K562 (cell line): ENCODE measurements at regions not wholly inside any gene's neighbourhood (a gene's known extent, or its start where the extent isn't known, plus 50 kb on each side); places are given as distances from the start of the nearest gene placed in this dataset.

Source experiments
- ATAC-seq: fragments of 200-7000 bp; cut with Tn5 transposase; 3 replicates; pipeline ENCODE4 v1.9.1; 2020; ENCODE audit warnings: moderate library complexity
- BruUV-seq: library from RNA; stranded (reverse); fragments of 400-500 nt; replicated peaks from 2 replicates; lab custom pipeline; 2021; lab: Mats Ljungman, UMichigan
- CTCF ChIA-PET: fragments of 300-600 bp; formaldehyde crosslinking; extraction: SDS; loops from one replicate; lab custom pipeline; 2021; ENCODE audit warnings: low intra/inter-chr PET ratio; lab: Yijun Ruan, JAX
- POLR2A ChIA-PET: fragments of 300-600, 350-650 bp; sonication (Branson Sonifier 250); formaldehyde crosslinking; extraction: SDS; loops from one replicate; lab custom pipeline; 2021; ENCODE audit warnings: antibody characterized with exemption, inconsistent platforms; lab: Yijun Ruan, JAX
- DNase-seq, 4 experiments: peaks; one replicate each; pipeline versions ENCODE4 v3.0.0 to v3.0.0-alpha.2; 2011 to 2018; ENCODE audit warnings: low spot score in 3 of 4, mixed read lengths in 3 of 4; ENCODE audit errors: extremely low read depth in 1 of 4
- FAIRE-seq: peaks from 2 replicates; lab custom pipeline; 2011; peaks lifted over from hg19 to GRCh38; lab: Jason Lieb, UNC
- H2AFZ ChIP-seq: 2 replicates; pipeline ENCODE4 v1.6.0; 2011; ENCODE audit warnings: low read depth, low read length, control low read depth, inconsistent platforms
- H3K27ac ChIP-seq: fragments of 200-600 bp; 3 replicates; pipeline ENCODE4 v1.8.0; 2011; ENCODE audit warnings: low read depth, mild to moderate bottlenecking, control low read depth, inconsistent platforms, low read length, moderate library complexity, mixed read lengths; ENCODE audit errors: extremely low read depth
- H3K27me3 ChIP-seq, 2 experiments: fragments of 300-600 bp in 1 of 2; 2 replicates in 1 of 2; 3 replicates in 1 of 2; pipeline versions ENCODE4 v1.6.0 to v1.8.0; 2011; ENCODE audit warnings: inconsistent platforms in 2 of 2, low read length in 2 of 2, mild to moderate bottlenecking in 1 of 2, mixed read lengths in 1 of 2, moderate library complexity in 1 of 2; ENCODE audit not compliant: control insufficient read depth in 2 of 2, insufficient read depth in 2 of 2
- H3K36me3 ChIP-seq: fragments of 300-600 bp; 3 replicates; pipeline ENCODE4 v1.8.0; 2011; ENCODE audit warnings: mild to moderate bottlenecking, low read length, inconsistent platforms; ENCODE audit not compliant: control insufficient read depth, insufficient read depth
- H3K4me1 ChIP-seq, 2 experiments: fragments of 200-600 bp in 1 of 2; replicated peaks in 1 of 2; 2 replicates in 1 of 2; 3 replicates in 1 of 2; pipeline versions ENCODE4 v1.5.1 to v1.8.0; 2011; ENCODE audit warnings: inconsistent platforms in 2 of 2, low read length in 2 of 2, mild to moderate bottlenecking in 1 of 2, mixed read lengths in 1 of 2, moderate library complexity in 1 of 2; ENCODE audit not compliant: control insufficient read depth in 2 of 2, insufficient read depth in 2 of 2
- H3K4me2 ChIP-seq: 2 replicates; pipeline ENCODE4 v1.6.1; 2011; ENCODE audit warnings: low read length, control low read depth, inconsistent platforms, mixed read lengths; ENCODE audit not compliant: insufficient read depth
- H3K4me3 ChIP-seq: fragments of 200-600 bp; sonication (generic), shearing (Covaris generic); 2 replicates; pipeline ENCODE4 v1.5.1; 2016; ENCODE audit warnings: control low read depth, inconsistent platforms
- H3K79me2 ChIP-seq: fragments of 200-600 bp; 3 replicates; pipeline ENCODE4 v1.8.0; 2011; ENCODE audit warnings: low read length, inconsistent platforms; ENCODE audit not compliant: control insufficient read depth, insufficient read depth
- H3K9ac ChIP-seq, 2 experiments: 2 replicates each; pipeline versions ENCODE4 v1.6.0 to v1.6.1; 2011; ENCODE audit warnings: low read depth in 2 of 2, low read length in 2 of 2, control low read depth in 1 of 2, inconsistent platforms in 1 of 2, mild to moderate bottlenecking in 1 of 2, mixed read lengths in 1 of 2; ENCODE audit not compliant: insufficient read depth in 1 of 2
- H3K9me1 ChIP-seq: one replicate; pipeline ENCODE4 v1.6.0; 2011; ENCODE audit warnings: inconsistent platforms, mild to moderate bottlenecking, low read length, moderate library complexity; ENCODE audit not compliant: control insufficient read depth, insufficient read depth
- H3K9me3 ChIP-seq: replicated peaks from 2 replicates; pipeline ENCODE4 v1.5.1; 2011; ENCODE audit warnings: low read depth, low read length, inconsistent platforms; ENCODE audit not compliant: control insufficient read depth, insufficient read depth
- H4K20me1 ChIP-seq: replicated peaks from 2 replicates; pipeline ENCODE4 v1.6.1; 2011; ENCODE audit warnings: low read length, inconsistent platforms, mixed read lengths; ENCODE audit not compliant: control insufficient read depth, insufficient read depth
- CHD4 ChIP-seq: fragments of 200-600 bp; sonication (generic); IDR thresholded peaks from 3 replicates; pipeline ENCODE4 v1.6.1; 2012; ENCODE audit warnings: low read depth, mild to moderate bottlenecking, mixed read lengths, low read length, inconsistent platforms; ENCODE audit not compliant: insufficient read depth, insufficient replicate concordance, poor library complexity, severe bottlenecking
- ELF4 ChIP-seq: fragments of 450-650 bp; formaldehyde crosslinking; IDR thresholded peaks from 2 replicates; pipeline ENCODE4 v1.4.0; 2022; ENCODE audit warnings: missing genetic modification characterization
- FOXJ3 ChIP-seq: sonication (generic); formaldehyde crosslinking; IDR thresholded peaks from 2 replicates; pipeline ENCODE4 v1.4.0; 2020; ENCODE audit warnings: mild to moderate bottlenecking, missing genetic modification reagents
- SMARCC2 ChIP-seq: fragments of 450-650 bp; IDR thresholded peaks from 2 replicates; pipeline ENCODE4 v1.6.1; 2017; ENCODE audit warnings: antibody characterized with exemption, moderate library complexity, mild to moderate bottlenecking, low read depth
- UBTF ChIP-seq, 2 experiments: IDR thresholded peaks; 2 replicates each; pipeline ENCODE4 v1.6.1; 2012; ENCODE audit warnings: improper control_type of control experiment in 2 of 2, low read depth in 2 of 2, low read length in 2 of 2, borderline replicate concordance in 1 of 2
- VEZF1 ChIP-seq: fragments of 200-800 bp; sonication (Bioruptor generic); IDR thresholded peaks from 2 replicates; pipeline ENCODE4 v1.6.1; 2017; ENCODE audit warnings: missing genetic modification characterization, missing compliant biosample characterization
- ZNF175 ChIP-seq: fragments of 200-800 bp; sonication (Bioruptor generic); IDR thresholded peaks from 2 replicates; pipeline ENCODE4 v1.6.1; 2016; ENCODE audit warnings: low read depth, mild to moderate bottlenecking, missing genetic modification characterization, missing compliant biosample characterization
- WGBS: fragments of 100-300 bp; shearing (Covaris generic); methylation state at CpG from one replicate; pipeline ENCODE4 v1.1.6; 2016; ENCODE audit warnings: low coverage, mixed read lengths; ENCODE audit not compliant: insufficient coverage; ENCODE audit errors: missing lambda C conversion rate; 5-methylcytosine and 5-hydroxymethylcytosine counted together
- in situ Hi-C: fragments of 300-500 bp; cut with MboI; formaldehyde crosslinking; loops from 4 replicates; pipeline ENCODE4 v1.15.0; 2018; ENCODE audit warnings: inconsistent platforms, mixed read lengths
- intact Hi-C: fragments of 100-400 bp; cut with micrococcal nuclease; formaldehyde crosslinking; loops from 2 replicates; pipeline ENCODE4 v1.14.2; 2022
- TF ChIP-seq, protein P1 (sequence below): fragments of 450-650 bp; IDR thresholded peaks from 2 replicates; pipeline ENCODE4 v1.6.1; 2016; ENCODE audit warnings: low read depth
- TF ChIP-seq, protein P2 (sequence below): sonication (generic); formaldehyde crosslinking; IDR thresholded peaks from 2 replicates; pipeline ENCODE4 v1.8.0; 2022; ENCODE audit warnings: missing genetic modification reagents, mild to moderate bottlenecking, borderline replicate concordance

DNA sequence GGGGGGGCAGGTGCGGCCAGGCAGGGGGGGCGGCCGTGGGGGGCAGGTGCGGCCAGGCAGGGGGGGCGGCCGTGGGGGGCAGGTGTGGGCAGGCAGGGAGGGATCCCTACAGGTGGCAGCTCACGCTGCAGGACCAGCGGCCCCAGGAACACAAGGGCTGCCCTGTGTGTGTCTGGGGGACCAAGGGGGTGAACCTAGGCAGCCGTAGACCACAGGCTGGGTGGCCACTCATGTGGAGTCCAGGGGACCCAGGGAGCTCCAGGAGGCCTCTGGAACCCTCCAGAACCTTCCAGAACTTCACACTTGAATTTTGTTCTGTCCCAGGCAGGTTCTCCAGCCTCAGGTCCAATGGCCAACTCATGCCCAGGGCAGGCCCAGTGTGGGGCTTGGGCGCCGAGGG lies 51.6 kb upstream of the EGFL7 start:
- FAIRE-seq (no peak), DNase-seq (no peak), ATAC-seq (no peak)
- no TSS peak for BruUV-seq
- H3K9me1 ChIP-seq = no peaks in the 10 kb centered on the region
- H3K27ac ChIP-seq = no peak overlapping the region
- H3K4me2 ChIP-seq = no peak overlapping the region
- no peaks in the 10 kb centered on the region for H4K20me1 ChIP-seq
- H3K4me3 ChIP-seq = no peak overlapping the region
- POLR2A ChIA-PET = no interaction called here
- no peak overlapping the region for H2AFZ ChIP-seq
- no peaks in the 10 kb centered on the region for H3K9me3 ChIP-seq
- 71% methylated on average over 6 of the region's 11 CpGs for WGBS
- intact Hi-C loops (no loop called here), in situ Hi-C loops (no loop called here)
- H3K27me3 ChIP-seq = no peaks in the 10 kb centered on the region
- CTCF ChIA-PET = no interaction called here
- no peaks in the 10 kb centered on the region for H3K79me2 ChIP-seq
- peaks cover 26 to 72% of the 10 kb centered on the region in 2 experiments for H3K4me1 ChIP-seq
- H3K9ac ChIP-seq = no peak overlapping the region
- no peaks in the 10 kb centered on the region for H3K36me3 ChIP-seq
- TF ChIP-seq VEZF1 (CRISPR knock-in tag) (no peak), FOXJ3 (CRISPR knock-in tag) (no peak), CHD4 (no peak), ZNF175 (no peak), SMARCC2 (no peak), ELF4 (CRISPR knock-in tag) (no peak), UBTF (IDR thresholded peaks at IDR 0.05; ENCODE audit: borderline replicate concordance in 1 of 2, low read depth in 2 of 2, low read length in 2 of 2) (no peak)
- TF ChIP-seq, protein P1, sequence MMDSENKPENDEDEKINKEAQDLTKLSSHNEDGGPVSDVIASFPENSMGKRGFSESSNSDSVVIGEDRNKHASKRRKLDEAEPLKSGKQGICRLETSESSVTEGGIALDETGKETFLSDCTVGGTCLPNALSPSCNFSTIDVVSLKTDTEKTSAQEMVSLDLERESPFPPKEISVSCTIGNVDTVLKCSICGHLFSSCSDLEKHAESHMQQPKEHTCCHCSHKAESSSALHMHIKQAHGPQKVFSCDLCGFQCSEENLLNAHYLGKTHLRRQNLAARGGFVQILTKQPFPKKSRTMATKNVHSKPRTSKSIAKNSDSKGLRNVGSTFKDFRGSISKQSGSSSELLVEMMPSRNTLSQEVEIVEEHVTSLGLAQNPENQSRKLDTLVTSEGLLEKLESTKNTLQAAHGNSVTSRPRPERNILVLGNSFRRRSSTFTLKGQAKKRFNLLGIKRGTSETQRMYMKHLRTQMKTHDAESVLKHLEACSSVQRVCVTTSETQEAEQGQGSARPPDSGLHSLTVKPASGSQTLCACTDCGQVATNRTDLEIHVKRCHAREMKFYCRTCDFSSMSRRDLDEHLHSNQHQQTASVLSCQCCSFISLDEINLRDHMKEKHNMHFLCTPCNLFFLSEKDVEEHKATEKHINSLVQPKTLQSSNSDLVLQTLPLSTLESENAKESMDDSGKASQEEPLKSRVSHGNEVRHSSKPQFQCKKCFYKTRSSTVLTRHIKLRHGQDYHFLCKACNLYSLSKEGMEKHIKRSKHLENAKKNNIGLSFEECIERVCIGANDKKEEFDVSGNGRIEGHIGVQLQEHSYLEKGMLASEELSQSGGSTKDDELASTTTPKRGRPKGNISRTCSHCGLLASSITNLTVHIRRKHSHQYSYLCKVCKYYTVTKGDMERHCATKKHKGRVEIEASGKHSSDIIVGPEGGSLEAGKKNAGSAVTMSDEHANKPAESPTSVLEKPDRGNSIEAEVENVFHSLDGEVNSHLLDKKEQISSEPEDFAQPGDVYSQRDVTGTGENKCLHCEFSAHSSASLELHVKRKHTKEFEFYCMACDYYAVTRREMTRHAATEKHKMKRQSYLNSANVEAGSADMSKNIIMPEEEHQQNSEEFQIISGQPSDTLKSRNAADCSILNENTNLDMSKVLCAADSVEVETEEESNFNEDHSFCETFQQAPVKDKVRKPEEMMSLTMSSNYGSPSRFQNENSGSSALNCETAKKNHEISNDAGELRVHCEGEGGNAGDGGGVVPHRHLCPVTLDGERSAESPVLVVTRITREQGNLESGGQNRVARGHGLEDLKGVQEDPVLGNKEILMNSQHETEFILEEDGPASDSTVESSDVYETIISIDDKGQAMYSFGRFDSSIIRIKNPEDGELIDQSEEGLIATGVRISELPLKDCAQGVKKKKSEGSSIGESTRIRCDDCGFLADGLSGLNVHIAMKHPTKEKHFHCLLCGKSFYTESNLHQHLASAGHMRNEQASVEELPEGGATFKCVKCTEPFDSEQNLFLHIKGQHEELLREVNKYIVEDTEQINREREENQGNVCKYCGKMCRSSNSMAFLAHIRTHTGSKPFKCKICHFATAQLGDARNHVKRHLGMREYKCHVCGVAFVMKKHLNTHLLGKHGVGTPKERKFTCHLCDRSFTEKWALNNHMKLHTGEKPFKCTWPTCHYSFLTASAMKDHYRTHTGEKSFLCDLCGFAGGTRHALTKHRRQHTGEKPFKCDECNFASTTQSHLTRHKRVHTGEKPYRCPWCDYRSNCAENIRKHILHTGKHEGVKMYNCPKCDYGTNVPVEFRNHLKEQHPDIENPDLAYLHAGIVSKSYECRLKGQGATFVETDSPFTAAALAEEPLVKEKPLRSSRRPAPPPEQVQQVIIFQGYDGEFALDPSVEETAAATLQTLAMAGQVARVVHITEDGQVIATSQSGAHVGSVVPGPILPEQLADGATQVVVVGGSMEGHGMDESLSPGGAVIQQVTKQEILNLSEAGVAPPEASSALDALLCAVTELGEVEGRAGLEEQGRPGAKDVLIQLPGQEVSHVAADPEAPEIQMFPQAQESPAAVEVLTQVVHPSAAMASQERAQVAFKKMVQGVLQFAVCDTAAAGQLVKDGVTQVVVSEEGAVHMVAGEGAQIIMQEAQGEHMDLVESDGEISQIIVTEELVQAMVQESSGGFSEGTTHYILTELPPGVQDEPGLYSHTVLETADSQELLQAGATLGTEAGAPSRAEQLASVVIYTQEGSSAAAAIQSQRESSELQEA = no peak
- TF ChIP-seq, protein P2, sequence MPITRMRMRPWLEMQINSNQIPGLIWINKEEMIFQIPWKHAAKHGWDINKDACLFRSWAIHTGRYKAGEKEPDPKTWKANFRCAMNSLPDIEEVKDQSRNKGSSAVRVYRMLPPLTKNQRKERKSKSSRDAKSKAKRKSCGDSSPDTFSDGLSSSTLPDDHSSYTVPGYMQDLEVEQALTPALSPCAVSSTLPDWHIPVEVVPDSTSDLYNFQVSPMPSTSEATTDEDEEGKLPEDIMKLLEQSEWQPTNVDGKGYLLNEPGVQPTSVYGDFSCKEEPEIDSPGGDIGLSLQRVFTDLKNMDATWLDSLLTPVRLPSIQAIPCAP (CRISPR knock-in tag) = no peak
